ENCODE measurements at regions not wholly inside any gene's neighbourhood (a gene's known extent, or its start where the extent isn't known, plus 50 kb on each side); places are given as distances from the start of the nearest gene placed in this dataset.
"Not testable (repeated sequence)": the region's sequence is repeated elsewhere in the genome, so short reads cannot be mapped to it uniquely, and the experiment has no call there.

- H2BK5ac ChIP-seq (ENCODE audit: low read depth, low read length); H2AK5ac ChIP-seq (ENCODE audit: low read depth, low read length); H2BK20ac ChIP-seq (ENCODE audit: low read length); H3K14ac ChIP-seq (ENCODE audit: insufficient read length); H3K27ac ChIP-seq (ENCODE audit: low read depth, low read length); H3K9me3 ChIP-seq (ENCODE audit: insufficient read depth in 2 of 2, low read depth in 1 of 2, low read length in 1 of 2); H3K56ac ChIP-seq (replicated peaks; ENCODE audit: insufficient read length, low read depth, low read length); H2BK15ac ChIP-seq (ENCODE audit: low read length); H3K79me1 ChIP-seq (ENCODE audit: low read depth, low read length); H3K23ac ChIP-seq (ENCODE audit: insufficient read length); H4K5ac ChIP-seq (ENCODE audit: insufficient read length, low read depth, low read length); H3K79me2 ChIP-seq (ENCODE audit: control insufficient read depth in 1 of 2, insufficient read depth in 2 of 2, low read length in 2 of 2); FAIRE-seq; H2BK12ac ChIP-seq (ENCODE audit: low read depth, low read length); H4K91ac ChIP-seq (replicated peaks; ENCODE audit: insufficient read length, low read length); DNase-seq (ENCODE audit: low read depth in 1 of 2, low spot score in 2 of 2); H3K18ac ChIP-seq (ENCODE audit: extremely low read depth, low read length); H3K4ac ChIP-seq (replicated peaks; ENCODE audit: insufficient read length, low read depth, low read length); H4K20me1 ChIP-seq (replicated peaks in 1 of 2; ENCODE audit: control insufficient read depth in 1 of 2, insufficient read depth in 2 of 2, low read length in 2 of 2); H3K4me1 ChIP-seq (replicated peaks in 1 of 4; ENCODE audit: control insufficient read depth in 3 of 4, insufficient read depth in 4 of 4, low read length in 3 of 4); H2BK120ac ChIP-seq (replicated peaks; ENCODE audit: low read depth, low read length); H4K8ac ChIP-seq (ENCODE audit: extremely low read depth, insufficient read depth, low read length); H3K23me2 ChIP-seq (ENCODE audit: low read depth, low read length); CTCF ChIA-PET (ENCODE audit: partially characterized antibody); H3K4me3 ChIP-seq (ENCODE audit: extremely low read depth in 1 of 4, insufficient read depth in 2 of 4, low read depth in 3 of 4, low read length in 4 of 4); H3K9ac ChIP-seq (replicated peaks in 1 of 4; ENCODE audit: extremely low read depth in 1 of 4, low read depth in 3 of 4, low read length in 3 of 4); H3K27me3 ChIP-seq (replicated peaks in 1 of 4; ENCODE audit: control insufficient read depth in 3 of 4, extremely low read depth in 1 of 4, insufficient read depth in 3 of 4, low read length in 3 of 4); H3K36me3 ChIP-seq (ENCODE audit: control insufficient read depth in 2 of 4, insufficient read depth in 4 of 4, low read length in 3 of 4); H3K4me2 ChIP-seq (ENCODE audit: insufficient read depth in 1 of 2, low read depth in 2 of 2, low read length in 2 of 2); H2AFZ ChIP-seq (ENCODE audit: low read length); POLR2A ChIA-PET (ENCODE audit: partially characterized antibody): not testable (repeated sequence)
- no CpG with 5 or more reads among the region's 15 CpGs for WGBS, 2 experiments (ENCODE audit: extremely low coverage in 1 of 2, insufficient coverage in 1 of 2, insufficient read length in 1 of 2, insufficient replicate concordance in 2 of 2, low coverage in 1 of 2, low lambda C conversion rate in 2 of 2, missing lambda C conversion rate in 1 of 2)
Observed at GRCh38 chr21:6034820-6035473, 4486.4 kb upstream of the TPTE start.

GRCh38 chr21:6035474-6036155, 4485.8 kb upstream of the TPTE start:
- H3K4me2 ChIP-seq (ENCODE audit: insufficient read depth in 1 of 2, low read depth in 2 of 2, low read length in 2 of 2); H3K9me3 ChIP-seq (ENCODE audit: insufficient read depth in 2 of 2, low read depth in 1 of 2, low read length in 1 of 2); H3K4ac ChIP-seq (replicated peaks; ENCODE audit: insufficient read length, low read depth, low read length); H3K27me3 ChIP-seq (replicated peaks in 1 of 4; ENCODE audit: control insufficient read depth in 3 of 4, extremely low read depth in 1 of 4, insufficient read depth in 3 of 4, low read length in 3 of 4); H4K5ac ChIP-seq (ENCODE audit: insufficient read length, low read depth, low read length); H3K79me2 ChIP-seq (ENCODE audit: control insufficient read depth in 1 of 2, insufficient read depth in 2 of 2, low read length in 2 of 2); H3K79me1 ChIP-seq (ENCODE audit: low read depth, low read length); H3K23me2 ChIP-seq (ENCODE audit: low read depth, low read length); CTCF ChIA-PET (ENCODE audit: partially characterized antibody); H2BK120ac ChIP-seq (replicated peaks; ENCODE audit: low read depth, low read length); H3K14ac ChIP-seq (ENCODE audit: insufficient read length); H3K27ac ChIP-seq (ENCODE audit: low read depth, low read length); H3K4me1 ChIP-seq (replicated peaks in 1 of 4; ENCODE audit: control insufficient read depth in 3 of 4, insufficient read depth in 4 of 4, low read length in 3 of 4); POLR2A ChIA-PET (ENCODE audit: partially characterized antibody); H4K20me1 ChIP-seq (replicated peaks in 1 of 2; ENCODE audit: control insufficient read depth in 1 of 2, insufficient read depth in 2 of 2, low read length in 2 of 2); H2AK5ac ChIP-seq (ENCODE audit: low read depth, low read length); H3K36me3 ChIP-seq (ENCODE audit: control insufficient read depth in 2 of 4, insufficient read depth in 4 of 4, low read length in 3 of 4); H3K23ac ChIP-seq (ENCODE audit: insufficient read length); H2BK12ac ChIP-seq (ENCODE audit: low read depth, low read length); H4K91ac ChIP-seq (replicated peaks; ENCODE audit: insufficient read length, low read length); H2AFZ ChIP-seq (ENCODE audit: low read length); H3K4me3 ChIP-seq (ENCODE audit: extremely low read depth in 1 of 4, insufficient read depth in 2 of 4, low read depth in 3 of 4, low read length in 4 of 4); H2BK15ac ChIP-seq (ENCODE audit: low read length); H2BK5ac ChIP-seq (ENCODE audit: low read depth, low read length); FAIRE-seq; H3K56ac ChIP-seq (replicated peaks; ENCODE audit: insufficient read length, low read depth, low read length); H3K9ac ChIP-seq (replicated peaks in 1 of 4; ENCODE audit: extremely low read depth in 1 of 4, low read depth in 3 of 4, low read length in 3 of 4); DNase-seq (ENCODE audit: low read depth in 1 of 2, low spot score in 2 of 2); H2BK20ac ChIP-seq (ENCODE audit: low read length); H4K8ac ChIP-seq (ENCODE audit: extremely low read depth, insufficient read depth, low read length); H3K18ac ChIP-seq (ENCODE audit: extremely low read depth, low read length): not testable (repeated sequence)
- no CpG with 5 or more reads among the region's 22 CpGs for WGBS, 2 experiments (ENCODE audit: extremely low coverage in 1 of 2, insufficient coverage in 1 of 2, insufficient read length in 1 of 2, insufficient replicate concordance in 2 of 2, low coverage in 1 of 2, low lambda C conversion rate in 2 of 2, missing lambda C conversion rate in 1 of 2)

Data from H1 (cell line).